OCI-M2 (cell line): ENCODE measurements at regions not wholly inside any gene's neighbourhood (a gene's known extent, or its start where the extent isn't known, plus 50 kb on each side); places are given as distances from the start of the nearest gene placed in this dataset.

ENCODE experiments used
- DNase-seq: peaks from one replicate; lab custom pipeline; 2025; ENCODE audit not compliant: unreplicated experiment; lab: John Stamatoyannopoulos, UW

DNA sequence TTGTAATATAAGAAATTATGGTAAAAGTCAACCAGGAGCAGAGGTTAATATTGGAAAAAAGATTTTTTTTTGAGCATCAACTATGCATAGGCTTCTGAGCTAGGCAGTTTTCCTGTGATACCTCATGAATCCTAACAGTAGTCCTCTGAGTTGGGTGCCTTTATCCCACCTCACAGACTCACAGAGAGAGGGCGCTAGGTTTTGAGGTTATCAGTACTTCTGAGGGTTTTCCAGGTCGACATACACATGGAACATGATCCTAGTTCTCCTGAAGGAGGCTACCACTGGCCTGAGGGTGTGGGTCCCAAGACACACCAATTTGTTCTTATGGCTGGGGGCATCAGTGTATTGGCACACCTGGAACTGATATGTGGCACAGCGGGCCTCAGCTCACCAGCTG lies 358.8 kb upstream of the JAG1 start:
- DNase-seq: no peak

DNA sequence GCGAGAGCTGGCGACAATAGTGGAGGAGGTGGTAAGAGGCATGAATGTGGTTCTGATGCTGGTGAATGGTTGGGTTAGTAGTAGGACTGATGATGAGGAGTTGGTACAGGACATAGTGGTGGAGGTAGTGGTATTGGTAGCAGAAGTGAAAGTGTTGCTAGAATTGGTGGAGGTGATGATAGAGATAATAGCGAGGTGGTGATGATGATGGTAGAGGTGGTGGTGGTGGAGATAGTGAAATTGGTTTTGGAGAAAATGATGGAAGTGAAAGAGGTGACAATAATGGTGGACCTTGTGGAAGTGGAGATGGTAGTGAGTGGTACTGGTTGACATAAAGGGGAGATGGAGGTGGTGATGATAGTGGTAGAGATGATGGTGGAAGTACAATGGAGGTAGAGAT lies 360.2 kb upstream of the JAG1 start:
- DNase-seq: no peak

DNA sequence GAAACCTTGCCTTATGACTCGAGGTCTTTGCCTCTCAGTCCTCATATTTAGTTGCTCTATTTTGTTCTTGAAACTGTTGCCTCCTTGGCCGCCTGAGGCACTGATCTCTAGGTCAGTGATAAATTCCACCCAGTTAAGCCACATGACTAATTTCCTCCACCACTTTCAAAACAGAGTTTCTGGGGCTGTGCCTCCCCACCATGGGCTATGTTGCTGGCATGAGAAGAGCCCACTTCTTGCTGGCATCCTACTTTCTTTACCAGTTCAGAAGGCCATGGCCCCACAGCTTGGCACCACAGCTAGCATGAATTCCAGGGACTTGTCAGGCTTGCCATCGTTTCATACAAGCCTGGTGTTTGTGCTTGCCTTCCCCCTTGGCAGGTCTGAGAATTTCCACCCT lies 361.4 kb upstream of the JAG1 start:
- DNase-seq: no peak

DNA sequence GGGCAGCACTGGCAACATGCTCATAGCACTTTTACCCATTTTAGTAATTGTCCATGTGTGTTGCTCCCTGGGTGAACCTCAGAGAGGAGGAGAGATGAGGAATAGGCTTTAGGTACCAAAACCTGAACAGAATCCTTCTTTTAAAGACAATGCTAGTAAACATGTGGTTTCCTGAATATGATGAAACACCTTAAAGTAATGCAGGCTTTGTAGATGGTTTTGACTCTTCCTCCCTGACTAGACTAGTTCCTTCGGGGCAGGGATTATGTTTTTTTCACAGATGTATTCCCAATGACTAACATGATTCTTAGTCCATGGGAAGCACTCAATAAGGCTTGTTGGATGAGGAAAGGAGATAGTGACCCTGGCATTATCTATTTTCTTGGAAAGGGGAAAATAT lies 367.6 kb upstream of the JAG1 start:
- no peak for DNase-seq

DNA sequence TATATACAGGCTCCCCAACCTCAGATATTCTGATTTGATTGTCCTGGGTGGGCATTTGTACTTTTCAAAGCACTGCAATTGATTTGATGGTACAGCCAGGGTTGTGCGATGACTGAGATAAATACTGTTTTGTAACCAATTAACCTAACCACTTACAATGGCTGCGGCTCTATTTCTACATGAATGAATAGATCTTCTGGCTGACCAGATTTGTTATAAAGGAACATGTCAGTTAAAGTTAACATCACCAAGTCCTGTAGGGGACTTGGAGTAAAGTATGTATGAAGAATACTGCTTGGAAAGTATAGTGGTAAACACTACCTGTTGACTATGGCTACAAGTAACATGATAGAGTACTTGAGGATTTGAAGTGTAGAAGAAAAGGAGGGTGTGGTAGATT lies 369.2 kb upstream of the JAG1 start:
- DNase-seq: no peak

DNA sequence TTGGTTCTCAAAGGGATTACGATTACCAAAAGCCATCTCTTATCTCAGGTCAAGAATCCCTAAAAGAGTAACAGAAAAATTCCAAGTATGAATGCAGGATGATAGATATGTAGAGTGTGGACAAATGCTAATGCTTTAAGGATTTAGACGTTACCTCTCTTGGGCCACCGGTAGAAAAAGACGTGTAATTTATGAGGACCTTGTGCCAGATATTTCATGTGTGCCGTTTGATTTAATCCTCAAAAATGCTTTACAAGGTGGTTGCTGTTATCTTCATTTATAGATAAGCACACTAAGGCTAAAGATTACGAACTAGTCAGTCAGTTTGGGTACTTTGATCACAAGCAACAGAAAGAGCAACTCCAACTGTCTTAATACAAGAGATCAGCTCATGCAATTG lies 370.8 kb upstream of the JAG1 start:
- DNase-seq: no peak

DNA sequence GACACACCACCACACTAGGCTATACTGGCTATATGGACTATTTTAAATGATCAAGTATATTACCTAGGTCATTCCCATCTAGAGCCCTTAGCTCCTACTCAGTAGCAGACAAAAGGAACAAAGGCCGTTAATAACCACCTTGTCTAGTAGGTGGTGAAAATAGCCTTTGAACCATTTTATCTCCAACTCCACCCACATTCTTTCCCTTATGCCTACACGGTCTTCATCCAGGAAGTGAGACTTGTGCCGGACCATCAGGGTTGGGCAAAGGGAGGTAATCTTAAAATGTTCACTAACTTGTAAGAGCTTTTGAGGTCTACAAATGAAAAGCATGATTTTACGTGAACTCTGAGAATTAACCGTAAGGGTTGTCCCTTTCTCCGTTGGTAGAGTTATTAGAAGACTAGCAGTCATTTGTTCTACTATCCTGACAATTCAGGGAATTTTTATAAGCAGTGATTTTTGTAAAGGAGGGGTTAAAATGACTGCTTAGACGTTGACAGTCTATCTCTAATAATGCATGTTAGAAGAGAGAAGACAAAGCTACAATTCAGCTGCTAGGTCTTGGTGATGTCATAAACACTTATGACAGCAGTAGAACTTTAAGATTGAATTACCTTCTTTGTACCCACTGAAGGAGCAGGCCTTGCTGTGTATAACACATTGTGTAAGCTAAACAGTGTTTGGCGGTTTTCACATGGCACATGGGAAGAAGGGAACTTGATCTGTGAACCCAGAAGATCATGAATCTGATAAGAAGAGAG lies 371.8 kb upstream of the JAG1 start:
- DNase-seq: no peak

DNA sequence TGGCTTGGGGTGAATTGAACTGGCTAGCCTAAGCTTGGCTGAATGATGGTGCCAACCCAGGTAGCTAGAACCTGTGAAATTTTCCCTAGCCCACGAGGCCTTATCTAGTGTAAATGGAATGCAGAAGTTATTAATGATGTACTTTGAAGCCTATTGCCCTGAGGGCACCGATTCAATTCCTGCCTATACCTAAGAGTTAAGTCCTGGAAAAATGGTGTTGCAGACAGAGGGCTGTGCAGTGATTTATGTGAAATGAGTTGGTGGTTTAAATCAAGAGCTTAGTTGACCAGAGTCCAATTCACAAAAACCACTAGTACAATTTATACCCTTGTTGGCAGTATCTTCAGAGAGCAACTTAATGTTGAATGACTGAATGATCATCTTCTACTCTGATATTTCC lies 373.8 kb upstream of the JAG1 start:
- no peak for DNase-seq

DNA sequence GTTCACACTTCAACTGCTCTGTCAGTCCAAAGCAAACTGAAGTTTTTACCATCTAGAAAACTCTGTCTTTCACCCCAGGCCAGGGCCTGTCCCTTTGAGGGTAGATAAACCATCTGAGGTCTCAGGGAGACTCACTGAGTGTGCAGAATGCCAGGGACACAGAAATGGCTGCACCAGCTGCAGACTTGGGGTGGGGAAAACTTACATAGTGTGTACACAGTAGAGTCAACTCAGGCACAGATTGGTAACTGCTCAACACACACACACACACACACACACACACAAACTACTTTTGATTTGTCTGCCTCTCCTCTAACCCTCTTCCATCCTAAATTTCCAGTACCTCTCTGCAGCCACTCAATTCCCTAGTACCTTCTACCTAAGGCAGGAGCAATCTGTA lies 374.9 kb upstream of the JAG1 start:
- DNase-seq: no peak

DNA sequence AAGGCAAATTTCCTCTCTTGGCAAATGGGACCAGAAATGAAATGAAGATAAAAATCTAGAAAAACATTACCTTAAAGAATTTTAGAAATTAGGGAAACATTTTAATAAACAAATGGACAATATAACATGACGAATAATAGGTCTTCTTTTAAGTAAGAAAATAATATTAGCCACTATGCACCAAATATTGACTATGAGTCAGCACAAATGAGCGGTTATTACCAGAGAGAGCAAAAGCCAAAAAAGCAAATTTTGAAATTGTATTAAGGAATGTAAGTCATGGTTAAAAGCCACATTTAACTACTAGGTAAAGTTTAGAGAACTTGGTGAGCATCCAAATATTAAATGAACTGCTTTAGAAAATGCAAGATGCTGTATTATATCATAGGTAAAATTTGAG lies 376.6 kb upstream of the JAG1 start:
- no peak for DNase-seq

DNA sequence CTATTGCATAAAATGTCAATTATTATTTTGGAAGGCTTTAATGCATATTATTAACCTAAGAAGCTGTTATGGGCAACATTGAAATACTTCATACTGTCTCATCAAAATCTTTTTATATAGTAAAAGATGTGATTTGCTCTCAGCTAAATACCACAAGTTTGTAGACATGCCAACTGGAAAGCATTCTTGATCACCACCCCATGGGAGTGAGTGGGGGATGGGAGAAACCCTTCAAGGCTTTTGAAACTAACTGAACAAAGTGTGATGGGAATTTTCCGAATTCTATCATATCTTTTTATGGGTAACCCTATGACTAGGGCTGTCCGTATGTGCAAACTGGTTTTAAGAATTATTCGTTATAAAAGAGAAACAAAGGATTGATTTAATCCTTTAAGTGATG lies 377.3 kb upstream of the JAG1 start:
- no peak for DNase-seq

DNA sequence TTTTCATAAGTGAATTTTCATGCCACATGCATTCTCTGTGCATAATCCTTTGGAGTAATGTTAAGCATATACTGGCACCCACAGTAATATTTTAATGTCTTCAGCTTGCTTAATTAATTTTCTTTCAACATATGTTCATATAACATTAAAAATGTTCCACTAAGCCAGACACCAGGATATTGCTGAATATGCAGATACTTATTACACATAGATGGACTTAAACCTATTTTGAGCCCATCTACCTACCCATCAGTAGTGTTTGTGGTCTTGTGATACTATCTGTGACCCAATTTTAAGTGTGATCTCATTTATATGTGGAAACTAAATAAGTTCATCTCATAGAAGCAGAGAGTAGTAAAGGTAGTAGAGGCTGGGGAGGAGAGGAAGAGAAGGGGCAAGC lies 379.5 kb upstream of the JAG1 start:
- DNase-seq: no peak

DNA sequence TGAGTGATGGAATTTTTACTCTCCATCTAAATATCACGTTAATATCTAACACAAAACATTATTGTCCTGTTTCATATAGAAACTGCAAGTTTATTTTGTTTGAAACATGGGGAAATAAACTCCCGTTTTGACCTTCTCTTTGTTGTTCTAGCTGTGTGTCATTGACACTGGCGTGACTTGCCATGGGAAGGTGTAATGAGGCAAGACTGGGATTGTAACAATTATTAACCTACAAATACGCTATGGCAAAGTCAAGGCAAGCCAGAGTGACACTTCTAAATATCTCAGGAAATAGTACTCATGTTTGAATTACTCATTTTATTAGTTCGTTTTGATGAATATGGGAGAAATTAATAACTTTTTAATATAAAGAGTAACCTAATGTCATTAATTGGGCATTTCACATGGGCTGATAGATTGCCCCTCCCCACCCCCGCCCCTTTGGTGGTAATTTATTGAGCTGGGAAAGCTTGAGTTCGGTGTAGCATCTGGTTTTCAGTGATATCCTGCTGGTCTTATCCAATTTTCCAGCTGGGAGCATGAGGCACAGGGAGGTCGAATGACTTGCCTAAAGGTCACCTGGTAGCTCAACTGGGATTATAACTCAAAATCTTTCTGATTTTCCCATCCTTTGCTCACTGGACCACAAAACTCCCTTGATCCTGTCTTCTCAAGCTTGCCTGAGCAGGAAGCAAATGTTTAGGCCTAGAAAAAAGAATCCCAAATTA lies 380.6 kb upstream of the JAG1 start:
- no peak for DNase-seq

DNA sequence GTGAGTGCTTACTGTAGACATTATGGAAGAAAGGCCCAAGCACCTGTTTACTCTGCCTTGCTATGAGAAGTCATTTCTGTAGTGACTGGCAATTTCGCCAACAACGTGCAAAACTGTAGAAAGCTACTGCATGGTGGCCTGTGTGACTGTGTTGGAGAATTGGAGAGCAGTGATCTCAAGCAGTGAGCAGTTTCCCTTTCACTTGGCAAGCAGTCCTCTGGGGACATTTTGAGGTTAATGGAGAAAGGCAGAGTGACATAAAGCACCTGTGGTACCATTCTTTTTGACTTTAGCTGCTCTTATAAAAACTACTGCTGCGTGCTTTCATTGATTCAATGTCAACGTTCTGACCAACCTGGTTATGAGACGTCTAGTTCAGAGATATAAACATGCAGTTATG lies 382.6 kb upstream of the JAG1 start:
- no peak for DNase-seq

DNA sequence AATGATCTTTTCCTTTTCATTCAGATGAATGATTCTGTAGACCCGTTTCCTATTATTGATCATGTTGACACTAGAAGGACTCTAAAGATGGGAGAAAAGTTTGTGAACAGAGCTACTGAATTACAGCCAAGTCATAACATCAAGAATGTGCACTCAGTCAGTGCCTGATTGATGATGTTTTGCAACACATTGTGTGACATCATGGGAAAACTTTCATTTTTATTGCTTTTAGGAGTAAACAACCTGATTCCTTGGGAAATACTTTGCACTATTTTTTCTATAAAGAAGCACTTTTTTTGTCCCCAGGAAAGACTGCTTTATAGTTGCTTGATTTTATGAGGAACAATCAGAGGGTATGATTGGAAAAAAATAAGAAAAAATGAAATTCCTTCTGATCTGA lies 383.8 kb upstream of the JAG1 start:
- DNase-seq: no peak

DNA sequence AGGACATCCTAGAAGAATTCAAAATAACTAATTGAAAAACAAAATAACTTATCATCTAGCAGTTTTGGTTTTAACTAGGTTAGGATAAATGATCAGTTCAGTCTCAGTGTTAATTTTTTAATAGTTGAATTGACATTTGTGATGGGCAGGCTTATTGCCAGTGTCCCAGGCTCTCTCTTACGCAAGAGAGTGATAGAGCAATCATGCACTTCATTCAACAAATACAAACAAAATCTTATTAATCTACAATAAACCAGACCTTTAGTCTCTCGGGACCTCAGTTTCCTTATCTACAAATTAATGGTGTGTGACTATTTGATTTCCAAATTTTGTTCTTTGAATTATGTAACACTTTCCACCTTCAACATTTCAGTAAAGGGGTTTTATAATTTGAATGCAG lies 385.9 kb upstream of the JAG1 start:
- no peak for DNase-seq

DNA sequence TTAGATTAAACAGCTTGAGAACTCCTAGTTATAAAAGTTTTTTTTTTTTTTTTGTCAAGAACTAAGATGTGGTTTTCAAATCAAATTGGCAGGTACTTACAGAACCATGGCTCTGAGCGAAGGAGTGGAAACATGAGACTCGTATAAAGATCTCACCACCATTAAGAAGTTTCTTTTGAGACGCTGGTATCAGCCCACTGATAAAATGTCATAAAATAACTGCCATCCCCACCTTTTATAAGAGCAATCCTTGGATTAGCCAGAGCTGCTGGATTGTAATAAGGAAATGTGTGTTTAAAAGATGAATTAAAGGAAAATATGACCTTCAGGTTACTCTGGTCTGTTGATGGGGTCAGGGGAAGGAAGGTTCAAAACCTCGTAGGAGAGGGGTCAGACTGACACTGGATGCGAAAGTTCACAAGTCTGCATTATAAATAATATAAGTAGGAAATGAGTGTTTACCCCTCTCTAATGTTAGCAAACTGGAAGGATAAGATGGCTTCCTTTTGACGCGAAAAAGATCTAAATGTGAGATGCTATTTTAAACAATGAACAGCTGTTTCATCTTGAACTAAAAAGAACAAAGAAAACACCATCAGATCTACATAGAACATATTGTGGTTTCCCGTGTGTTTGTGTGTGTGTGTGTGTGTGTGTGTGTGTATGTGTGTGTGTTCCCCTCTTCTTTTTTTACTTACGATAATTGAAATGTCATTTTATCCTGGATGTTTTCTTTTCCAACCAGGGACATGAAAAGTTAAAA lies 386.8 kb upstream of the JAG1 start:
- DNase-seq: no peak

DNA sequence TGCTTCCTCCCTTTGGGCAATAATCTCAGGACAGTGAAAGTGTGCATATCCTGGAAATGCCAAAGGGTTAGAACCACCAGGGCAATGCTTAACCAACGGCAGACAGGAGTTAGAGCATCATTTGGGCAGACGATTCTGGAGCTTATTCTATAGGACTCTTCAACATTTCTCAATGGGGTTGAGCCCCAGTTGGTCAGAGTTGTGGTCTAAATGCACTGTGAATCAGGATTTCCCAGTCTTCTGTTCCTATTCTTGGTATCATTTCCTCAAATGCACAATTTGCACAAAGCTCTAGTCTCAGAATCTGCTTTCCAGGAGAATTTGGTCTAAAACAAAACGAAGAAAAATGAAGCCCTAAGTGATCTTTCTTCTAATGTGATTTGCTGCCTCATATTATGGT lies 389.6 kb upstream of the JAG1 start:
- no peak for DNase-seq

DNA sequence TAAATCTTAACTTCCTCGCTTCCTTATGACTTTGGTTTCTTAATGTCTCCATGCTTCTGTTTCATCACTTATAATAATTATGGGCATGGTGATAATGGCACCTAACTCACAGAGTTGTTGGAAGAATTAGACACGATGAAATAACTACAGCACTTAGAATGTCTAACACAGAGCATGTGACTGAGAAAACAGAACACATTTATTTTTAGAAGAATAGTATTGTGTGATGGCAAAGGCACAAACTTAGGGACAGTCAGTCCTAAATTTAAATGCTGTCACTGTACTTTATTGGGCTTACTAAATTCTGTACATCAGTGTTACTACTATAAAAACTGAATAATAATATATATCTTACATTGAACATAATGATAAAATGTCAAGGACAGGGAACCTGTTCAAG lies 391.1 kb upstream of the JAG1 start:
- DNase-seq: no peak

DNA sequence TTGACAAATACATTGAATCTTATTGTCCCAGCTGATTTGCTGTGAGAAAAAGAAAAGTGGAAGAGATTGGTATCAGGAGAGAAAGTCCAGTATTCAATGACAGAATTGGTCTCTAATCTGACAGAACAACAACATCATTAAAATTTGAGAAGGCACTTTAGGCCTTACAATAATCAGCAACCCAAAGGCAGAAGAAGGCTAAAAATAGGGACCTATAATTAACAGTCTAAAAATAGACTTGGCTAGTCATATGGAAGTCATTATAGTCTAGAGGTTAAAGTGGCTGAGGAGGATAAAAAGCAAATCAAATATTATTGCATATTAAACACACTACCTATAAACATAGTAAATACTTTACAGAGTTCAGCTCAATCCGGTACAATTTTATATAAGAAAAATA lies 393.6 kb upstream of the JAG1 start:
- no peak for DNase-seq

DNA sequence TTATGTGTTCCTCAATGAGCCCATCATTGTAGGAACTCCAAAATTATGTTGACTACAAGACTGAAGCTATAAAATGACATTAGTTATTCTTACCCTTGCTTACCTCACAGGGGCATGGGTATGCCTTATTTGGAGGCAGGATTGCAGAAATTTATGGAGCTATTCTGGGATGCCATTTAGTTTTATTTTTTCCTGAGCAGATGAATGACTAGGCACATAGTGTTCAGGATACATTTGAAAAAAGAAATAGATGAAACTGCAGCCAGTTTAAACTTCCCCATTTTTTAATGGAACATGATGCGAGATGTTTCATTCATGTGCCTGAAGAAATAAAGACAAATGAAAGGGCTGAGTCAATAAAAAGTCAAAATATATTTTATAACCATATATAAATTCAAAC lies 399.2 kb upstream of the JAG1 start:
- no peak for DNase-seq

DNA sequence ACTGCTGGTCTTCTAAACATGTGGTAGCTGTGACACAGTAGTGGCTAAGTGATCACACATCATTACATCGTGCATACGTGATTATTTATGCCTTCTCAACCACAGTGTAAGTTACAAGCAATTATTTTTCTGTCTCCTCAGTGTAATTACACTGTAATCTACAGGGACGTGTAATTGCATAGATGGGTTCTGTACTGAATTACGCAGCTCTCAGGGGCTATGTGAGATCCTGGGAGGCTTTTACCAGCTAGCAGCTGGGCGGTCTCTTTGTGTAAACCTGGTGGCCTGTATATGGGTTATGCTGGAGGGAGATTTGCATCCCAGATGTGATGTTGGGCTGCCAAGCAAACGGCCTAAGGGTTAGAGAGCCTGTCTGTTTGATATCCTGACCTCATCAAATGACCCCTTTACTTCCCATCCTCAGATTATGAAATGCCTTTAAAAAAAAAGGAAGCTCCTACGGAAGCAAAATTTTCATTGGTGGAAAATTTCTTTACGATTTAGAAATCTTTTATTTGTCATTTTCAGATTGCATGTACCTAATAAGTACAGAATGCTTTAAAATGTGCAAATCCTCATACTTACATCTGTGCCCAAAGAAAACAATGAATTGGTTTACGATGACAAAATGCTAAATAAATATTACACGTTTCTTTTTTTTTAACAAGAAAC lies 402.8 kb upstream of the JAG1 start:
- DNase-seq: no peak
